ENCODE measurements at regions not wholly inside any gene's neighbourhood (a gene's known extent, or its start where the extent isn't known, plus 50 kb on each side); places are given as distances from the start of the nearest gene placed in this dataset.

- no peak for DNase-seq
These were observed 184.7 kb downstream of the MYCN start for GRCh38 chr2:16124881-16125613.

GRCh38 chr2:16123856-16124780, 183.8 kb downstream of the MYCN start:
- DNase-seq = no peak

GRCh38 chr2:16123421-16123820, 183.1 kb downstream of the MYCN start:
- no peak for DNase-seq

- no peak for DNase-seq
These were observed 182.2 kb downstream of the MYCN start for GRCh38 chr2:16122556-16122955.

GRCh38 chr2:16121986-16122390, 181.6 kb downstream of the MYCN start:
- DNase-seq = no peak

- DNase-seq = no peak
These were observed 181.1 kb downstream of the MYCN start for GRCh38 chr2:16121231-16121985.

- no peak for DNase-seq
These were observed 180.3 kb downstream of the MYCN start for GRCh38 chr2:16120591-16121180.

- DNase-seq = no peak
These were observed 179.4 kb downstream of the MYCN start for GRCh38 chr2:16119741-16120140.

- DNase-seq = no peak
These were observed 178.6 kb downstream of the MYCN start for GRCh38 chr2:16118611-16119590.

- DNase-seq = no peak
These were observed 177.7 kb downstream of the MYCN start for GRCh38 chr2:16117791-16118610.

GRCh38 chr2:16117021-16117700, 176.8 kb downstream of the MYCN start:
- DNase-seq = no peak

- DNase-seq = no peak
These were observed 175.8 kb downstream of the MYCN start for GRCh38 chr2:16115881-16116830.

GRCh38 chr2:16115291-16115690, 174.9 kb downstream of the MYCN start:
- no peak for DNase-seq

GRCh38 chr2:16114836-16115235, 174.5 kb downstream of the MYCN start:
- no peak for DNase-seq

- no peak for DNase-seq
These were observed 173.7 kb downstream of the MYCN start for GRCh38 chr2:16114070-16114469.

- no peak for DNase-seq
These were observed 173.2 kb downstream of the MYCN start for GRCh38 chr2:16113568-16113967.

- no peak for DNase-seq
These were observed 172.7 kb downstream of the MYCN start for GRCh38 chr2:16112972-16113560.

GRCh38 chr2:16112251-16112971, 172.1 kb downstream of the MYCN start:
- no peak for DNase-seq

Measured in CD4-positive, alpha-beta T cell treated with Interleukin-10 for 1 hour (primary cell).